OCI-LY1 (cell line): ENCODE measurements at regions not wholly inside any gene's neighbourhood (a gene's known extent, or its start where the extent isn't known, plus 50 kb on each side); places are given as distances from the start of the nearest gene placed in this dataset.

Experiments
- H2AFZ ChIP-seq: fragments of 200-600 bp; sonication (generic), shearing (Covaris generic); 2 replicates; pipeline ENCODE4 v1.6.0; 2014; ENCODE audit warnings: antibody characterized with exemption, mild to moderate bottlenecking, low read length
- H3F3A ChIP-seq: fragments of 200-600 bp; sonication (generic), shearing (Covaris generic); 2 replicates; pipeline ENCODE4 v1.6.0; 2014; ENCODE audit warnings: mild to moderate bottlenecking, antibody characterized with exemption, low read length, moderate library complexity; ENCODE audit not compliant: insufficient read depth
- H3K27ac ChIP-seq: fragments of 200-600 bp; sonication (generic); 2 replicates; pipeline ENCODE4 v1.5.1; 2014; ENCODE audit warnings: low read length, mixed run types, mild to moderate bottlenecking, low read depth; ENCODE audit not compliant: poor library complexity, severe bottlenecking
- H3K27me3 ChIP-seq: fragments of 200-600 bp; sonication (generic); 2 replicates; pipeline ENCODE4 v1.6.0; 2014; ENCODE audit warnings: antibody characterized with exemption, mild to moderate bottlenecking, low read length, moderate library complexity; ENCODE audit not compliant: insufficient read depth
- H3K36me3 ChIP-seq: fragments of 200-600 bp; sonication (generic); 2 replicates; pipeline ENCODE4 v1.6.1; 2014; ENCODE audit warnings: mild to moderate bottlenecking, antibody characterized with exemption, low read length, moderate library complexity, mixed read lengths; ENCODE audit not compliant: insufficient read depth
- H3K4me1 ChIP-seq: fragments of 200-600 bp; sonication (generic); 2 replicates; pipeline ENCODE4 v1.5.1; 2014; ENCODE audit warnings: mild to moderate bottlenecking, low read length, moderate library complexity; ENCODE audit not compliant: insufficient read depth, severe bottlenecking
- H3K4me2 ChIP-seq: fragments of 200-600 bp; sonication (generic), shearing (Covaris generic); 2 replicates; pipeline ENCODE4 v1.6.1; 2014; ENCODE audit warnings: low read length
- H3K4me3 ChIP-seq: fragments of 200-600 bp; sonication (generic); 2 replicates; pipeline ENCODE4 v1.5.1; 2014; ENCODE audit warnings: low read length, low read depth, mild to moderate bottlenecking, mixed read lengths; ENCODE audit not compliant: poor library complexity, severe bottlenecking
- H3K79me2 ChIP-seq: fragments of 200-600 bp; shearing (Covaris generic); 2 replicates; pipeline ENCODE4 v1.6.1; 2016; ENCODE audit warnings: mixed run types, low read length, mixed read lengths; ENCODE audit not compliant: insufficient read depth
- H3K9ac ChIP-seq: fragments of 200-600 bp; sonication (generic), shearing (Covaris generic); 2 replicates; pipeline ENCODE4 v1.6.1; 2014; ENCODE audit warnings: mild to moderate bottlenecking, low read length, mixed read lengths
- H3K9me2 ChIP-seq: fragments of 200-600 bp; sonication (generic), shearing (Covaris generic); 2 replicates; pipeline ENCODE4 v1.6.1; 2014; ENCODE audit warnings: low read depth, mild to moderate bottlenecking, low read length, mixed read lengths
- H3K9me3 ChIP-seq: fragments of 200-600 bp; shearing (Covaris generic); 2 replicates; pipeline ENCODE4 v1.6.1; 2014; ENCODE audit warnings: low read length, mixed read lengths
- H4K20me1 ChIP-seq: fragments of 200-600 bp; sonication (generic), shearing (Covaris generic); 2 replicates; pipeline ENCODE4 v1.6.0; 2016; ENCODE audit warnings: mild to moderate bottlenecking, low read length; ENCODE audit not compliant: insufficient read depth
- CTCF ChIP-seq: fragments of 200-600 bp; sonication (generic), shearing (Covaris generic); IDR thresholded peaks from 2 replicates; pipeline ENCODE4 v1.5.1; 2017; ENCODE audit warnings: mild to moderate bottlenecking, antibody characterized with exemption, low read length, moderate library complexity, mixed read lengths
- EZH2 ChIP-seq: fragments of 200-600 bp; sonication (generic), shearing (Covaris generic); IDR thresholded peaks from 2 replicates; pipeline ENCODE4 v1.8.0; 2017; ENCODE audit warnings: borderline replicate concordance, mixed run types, mild to moderate bottlenecking, antibody characterized with exemption, low read length, moderate library complexity, mixed read lengths

GRCh38 chr18:46345181-46345465, 240.9 kb downstream of the HAUS1 start:
- Histone ChIP-seq H3K9me2 (no peaks in the 10 kb centered on the region), H3K27me3 (no peaks in the 10 kb centered on the region), H3K9ac (no peak overlapping the region), H3K27ac (no peak overlapping the region), H3K4me2 (no peak overlapping the region), H3K79me2 (no peaks in the 10 kb centered on the region), H2AFZ (no peak overlapping the region), H4K20me1 (no peaks in the 10 kb centered on the region), H3K4me3 (no peak overlapping the region), H3K9me3 (no peaks in the 10 kb centered on the region), H3K36me3 (no peaks in the 10 kb centered on the region), H3K4me1 (no peaks in the 10 kb centered on the region), H3F3A (no peaks in the 10 kb centered on the region)
- TF ChIP-seq CTCF (no peak), EZH2 (no peak)

DNA sequence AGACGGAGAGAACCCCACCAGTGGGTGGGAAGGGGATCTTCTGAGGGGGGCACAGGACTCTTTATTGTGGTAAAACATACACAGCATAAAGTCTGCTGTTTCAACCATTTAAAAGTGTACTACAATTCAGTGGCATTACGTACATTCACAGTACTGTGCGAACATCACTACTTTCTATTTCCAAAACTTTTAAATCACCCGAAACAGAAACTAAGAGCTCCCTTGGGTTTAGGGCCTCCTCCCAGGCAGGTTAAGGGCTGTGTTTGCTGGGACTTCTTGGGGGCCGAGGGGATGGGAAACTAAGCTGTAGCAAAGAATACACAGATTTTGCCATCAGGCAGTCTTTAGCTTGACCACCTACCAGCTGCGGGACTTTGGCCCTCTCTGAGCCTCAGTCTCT, 242.0 kb downstream of the HAUS1 start:
- no peak overlapping the region for H3K27ac ChIP-seq
- H3K4me2 ChIP-seq: no peak overlapping the region

GRCh38 chr18:46346896-46347630, 242.9 kb downstream of the HAUS1 start:
- H3K4me2 ChIP-seq: no peak overlapping the region
- H3K27me3 ChIP-seq: no peaks in the 10 kb centered on the region
- no peak overlapping the region for H3K27ac ChIP-seq
- no peak for TF ChIP-seq EZH2
- no peak for TF ChIP-seq CTCF
- no peaks in the 10 kb centered on the region for H3K36me3 ChIP-seq
- H3K4me1 ChIP-seq: no peaks in the 10 kb centered on the region
- no peak overlapping the region for H2AFZ ChIP-seq
- no peaks in the 10 kb centered on the region for H4K20me1 ChIP-seq
- no peaks in the 10 kb centered on the region for H3F3A ChIP-seq
- no peaks in the 10 kb centered on the region for H3K9me3 ChIP-seq
- H3K4me3 ChIP-seq: no peak overlapping the region
- H3K9me2 ChIP-seq: no peaks in the 10 kb centered on the region
- H3K9ac ChIP-seq: no peak overlapping the region
- H3K79me2 ChIP-seq: no peaks in the 10 kb centered on the region

More for the DNA sequence above, 242.0 kb downstream of the HAUS1 start:
- H4K20me1 ChIP-seq: no peaks in the 10 kb centered on the region
- no peaks in the 10 kb centered on the region for H3K9me2 ChIP-seq
- H3K27me3 ChIP-seq: no peaks in the 10 kb centered on the region
- H3K36me3 ChIP-seq: no peaks in the 10 kb centered on the region
- no peak overlapping the region for H2AFZ ChIP-seq
- no peaks in the 10 kb centered on the region for H3K79me2 ChIP-seq
- no peaks in the 10 kb centered on the region for H3K4me1 ChIP-seq
- no peak overlapping the region for H3K4me3 ChIP-seq
- H3F3A ChIP-seq: no peaks in the 10 kb centered on the region
- H3K9ac ChIP-seq: no peak overlapping the region
- TF ChIP-seq CTCF (no peak), EZH2 (no peak)
- H3K9me3 ChIP-seq: no peaks in the 10 kb centered on the region
